Ovary (tissue), 7 donors: ENCODE measurements at regions not wholly inside any gene's neighbourhood (a gene's known extent, or its start where the extent isn't known, plus 50 kb on each side); places are given as distances from the start of the nearest gene placed in this dataset.

Source experiments
- DNase-seq, 5 donors: peaks; one replicate each; pipeline ENCODE4 v3.0.0-alpha.2; 2019 to 2020
- H3K27ac ChIP-seq, 2 donors: fragments of 200-600 bp; one replicate each; pipeline versions ENCODE4 v1.5.1 to v1.8.0; 2019 to 2022
- H3K27me3 ChIP-seq: fragments of 200-600 bp; one replicate; pipeline ENCODE4 v1.8.0; 2022
- H3K36me3 ChIP-seq: fragments of 200-600 bp; sonication (generic); one replicate; pipeline ENCODE4 v1.5.1; 2019
- H3K4me1 ChIP-seq: one replicate; pipeline ENCODE4 v1.8.1; 2013; ENCODE audit warnings: mild to moderate bottlenecking, moderate library complexity; ENCODE audit not compliant: insufficient read depth
- H3K4me3 ChIP-seq: fragments of 200-600 bp; sonication (generic); one replicate; pipeline ENCODE4 v1.5.1; 2017
- H3K9me3 ChIP-seq, 2 donors: fragments of 200-600 bp in 1 of 2; sonication (generic) in 1 of 2; one replicate each; pipeline versions ENCODE4 v1.5.1 to v1.8.1; 2013 to 2019; ENCODE audit warnings: mild to moderate bottlenecking in 1 of 2, moderate library complexity in 1 of 2
- EP300 ChIP-seq: sonication (generic); formaldehyde crosslinking; IDR thresholded peaks from one replicate; pipeline ENCODE4 v1.6.1; 2017; ENCODE audit warnings: antibody characterized with exemption
- POLR2A ChIP-seq: fragments of 450-650 bp; IDR thresholded peaks from one replicate; pipeline ENCODE4 v1.6.1; 2017; ENCODE audit warnings: antibody characterized with exemption, mild to moderate bottlenecking, moderate library complexity
- WGBS, 3 donors: extraction: QIAGEN DNeasy Blood & Tissue Kit in 1 of 3; methylation state at CpG; one replicate each; pipeline versions ENCODE4 v1.1.5 to v1.1.7; 2013 to 2017; 5-methylcytosine and 5-hydroxymethylcytosine counted together
- intact Hi-C, 4 donors: fragments of 100-400 bp; cut with DNase I; formaldehyde crosslinking; loops; one replicate each; pipeline versions ENCODE4 v1.11.0 to v1.15.1; 2022 to 2023
- TF ChIP-seq, protein P1 (sequence below), 3 donors: fragments of 450-650 bp in 2 of 3; fragments of 200-600 bp in 1 of 3; IDR thresholded peaks; one replicate each; pipeline versions ENCODE4 v1.5.1 to v1.8.0; 2016 to 2022; ENCODE audit warnings: antibody characterized with exemption in 3 of 3, mild to moderate bottlenecking in 1 of 3
- donor health status: DM: no; HTN: no; CAD: no; lungs with moderate emphysema.
- donor health status: DM: no; HTN: no; CAD: no.
- donor health status: Bipolar disorder and iron deficiency.
- donor health status: DM: no; HTN: no; CAD: no.
- donor health status: DM: yes; HTN: yes; CAD: no.

DNA sequence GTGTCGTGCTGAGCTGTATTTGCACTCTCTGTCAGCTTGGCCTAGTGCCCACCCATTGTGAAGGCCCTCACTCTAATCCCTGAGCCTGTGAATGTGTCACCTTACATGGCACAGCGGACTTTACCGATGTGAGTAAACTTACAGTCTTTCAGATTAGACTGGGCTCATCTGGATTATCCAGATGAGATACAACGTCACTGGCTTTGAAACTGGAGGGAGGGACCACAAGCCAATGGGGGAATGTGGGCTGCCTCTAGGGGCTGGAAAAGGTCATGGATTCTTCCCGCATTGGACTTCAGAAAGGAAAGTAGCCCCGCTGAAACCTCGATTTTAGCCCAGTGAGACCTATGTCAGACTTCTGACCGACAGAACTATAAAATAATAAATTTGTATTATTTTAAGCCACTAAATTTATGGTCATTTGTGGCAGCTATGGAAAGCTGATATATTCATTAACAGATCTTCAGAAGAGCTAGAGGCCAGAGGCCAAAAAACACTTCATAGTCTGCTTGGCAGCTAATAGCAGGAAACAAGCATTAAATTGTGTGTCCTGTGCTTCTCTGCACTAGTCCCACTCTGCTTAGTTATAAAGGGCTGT lies 139.0 kb upstream of the GAS1 start:
- TF ChIP-seq EP300 (no peak), POLR2A (no peak)
- TF ChIP-seq, protein P1, sequence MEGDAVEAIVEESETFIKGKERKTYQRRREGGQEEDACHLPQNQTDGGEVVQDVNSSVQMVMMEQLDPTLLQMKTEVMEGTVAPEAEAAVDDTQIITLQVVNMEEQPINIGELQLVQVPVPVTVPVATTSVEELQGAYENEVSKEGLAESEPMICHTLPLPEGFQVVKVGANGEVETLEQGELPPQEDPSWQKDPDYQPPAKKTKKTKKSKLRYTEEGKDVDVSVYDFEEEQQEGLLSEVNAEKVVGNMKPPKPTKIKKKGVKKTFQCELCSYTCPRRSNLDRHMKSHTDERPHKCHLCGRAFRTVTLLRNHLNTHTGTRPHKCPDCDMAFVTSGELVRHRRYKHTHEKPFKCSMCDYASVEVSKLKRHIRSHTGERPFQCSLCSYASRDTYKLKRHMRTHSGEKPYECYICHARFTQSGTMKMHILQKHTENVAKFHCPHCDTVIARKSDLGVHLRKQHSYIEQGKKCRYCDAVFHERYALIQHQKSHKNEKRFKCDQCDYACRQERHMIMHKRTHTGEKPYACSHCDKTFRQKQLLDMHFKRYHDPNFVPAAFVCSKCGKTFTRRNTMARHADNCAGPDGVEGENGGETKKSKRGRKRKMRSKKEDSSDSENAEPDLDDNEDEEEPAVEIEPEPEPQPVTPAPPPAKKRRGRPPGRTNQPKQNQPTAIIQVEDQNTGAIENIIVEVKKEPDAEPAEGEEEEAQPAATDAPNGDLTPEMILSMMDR (IDR thresholded peaks at IDR 0.05) = no peak
- no peaks in the 10 kb centered on the region for H3K9me3 ChIP-seq
- H3K27me3 ChIP-seq = no peaks in the 10 kb centered on the region
- no peak overlapping the region for H3K4me3 ChIP-seq
- H3K27ac ChIP-seq = no peak overlapping the region
- DNase-seq = no peak
- WGBS, 3 donors = 81 to 94% (median 91%) methylated on average over 8 of the region's 8 CpGs
- H3K4me1 ChIP-seq = no peaks in the 10 kb centered on the region
- intact Hi-C loops = no loop called here
- no peaks in the 10 kb centered on the region for H3K36me3 ChIP-seq

DNA sequence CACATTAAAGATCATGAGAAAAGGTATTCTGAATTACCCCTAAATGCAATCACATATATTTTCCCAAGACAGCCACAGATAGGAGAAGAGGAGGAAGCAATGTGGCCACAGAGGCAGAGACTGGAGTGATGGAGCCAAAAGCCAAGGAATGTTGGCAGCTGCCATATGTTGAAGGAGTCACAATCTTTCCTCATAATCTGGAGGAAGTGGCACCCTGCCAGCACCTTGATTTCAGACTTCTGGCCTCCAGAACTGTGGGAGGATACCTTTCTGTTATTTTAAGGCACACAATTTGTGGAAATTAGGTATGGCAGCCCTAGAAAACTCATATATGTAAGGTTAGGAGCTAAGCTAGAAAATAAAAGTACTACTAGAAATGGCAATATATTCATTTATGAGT lies 139.9 kb upstream of the GAS1 start:
- Histone ChIP-seq H3K4me1 (no peaks in the 10 kb centered on the region), H3K9me3 (no peaks in the 10 kb centered on the region), H3K4me3 (no peak overlapping the region), H3K27ac (no peak overlapping the region), H3K27me3 (no peaks in the 10 kb centered on the region), H3K36me3 (no peaks in the 10 kb centered on the region)
- no peak for TF ChIP-seq POLR2A
- intact Hi-C loops = no loop called here
- no peak for DNase-seq

DNA sequence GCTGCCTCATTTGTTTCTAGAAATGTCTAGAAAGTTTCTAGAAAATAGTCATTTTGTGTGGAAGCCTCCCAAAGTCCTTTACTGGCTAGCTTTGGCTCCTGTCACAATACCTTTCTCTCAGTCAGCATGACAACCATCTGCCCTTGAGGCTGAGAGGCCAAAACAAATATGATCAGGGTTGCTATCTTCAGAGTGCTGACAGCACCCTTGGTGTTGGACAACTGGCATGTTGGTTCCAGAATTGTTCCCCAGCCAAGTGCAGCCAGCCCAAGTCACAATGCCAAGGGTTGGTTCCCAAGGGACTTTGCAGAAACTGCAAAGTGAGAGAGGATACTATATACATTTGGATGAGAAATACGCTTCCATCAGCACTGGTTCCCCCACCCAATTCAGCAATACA lies 140.9 kb upstream of the GAS1 start:
- TF ChIP-seq, protein P1 (IDR thresholded peaks at IDR 0.05) = no peak
- TF ChIP-seq EP300 (no peak), POLR2A (no peak)
- H3K9me3 ChIP-seq = no peaks in the 10 kb centered on the region
- DNase-seq = no peak
- H3K4me3 ChIP-seq = no peak overlapping the region
- H3K4me1 ChIP-seq = no peaks in the 10 kb centered on the region
- no peaks in the 10 kb centered on the region for H3K36me3 ChIP-seq
- WGBS, 3 donors = 78 to 89% (median 79%) methylated on average over 1 of the region's 1 CpG
- no peaks in the 10 kb centered on the region for H3K27me3 ChIP-seq
- intact Hi-C loops = no loop called here
- no peak overlapping the region for H3K27ac ChIP-seq

DNA sequence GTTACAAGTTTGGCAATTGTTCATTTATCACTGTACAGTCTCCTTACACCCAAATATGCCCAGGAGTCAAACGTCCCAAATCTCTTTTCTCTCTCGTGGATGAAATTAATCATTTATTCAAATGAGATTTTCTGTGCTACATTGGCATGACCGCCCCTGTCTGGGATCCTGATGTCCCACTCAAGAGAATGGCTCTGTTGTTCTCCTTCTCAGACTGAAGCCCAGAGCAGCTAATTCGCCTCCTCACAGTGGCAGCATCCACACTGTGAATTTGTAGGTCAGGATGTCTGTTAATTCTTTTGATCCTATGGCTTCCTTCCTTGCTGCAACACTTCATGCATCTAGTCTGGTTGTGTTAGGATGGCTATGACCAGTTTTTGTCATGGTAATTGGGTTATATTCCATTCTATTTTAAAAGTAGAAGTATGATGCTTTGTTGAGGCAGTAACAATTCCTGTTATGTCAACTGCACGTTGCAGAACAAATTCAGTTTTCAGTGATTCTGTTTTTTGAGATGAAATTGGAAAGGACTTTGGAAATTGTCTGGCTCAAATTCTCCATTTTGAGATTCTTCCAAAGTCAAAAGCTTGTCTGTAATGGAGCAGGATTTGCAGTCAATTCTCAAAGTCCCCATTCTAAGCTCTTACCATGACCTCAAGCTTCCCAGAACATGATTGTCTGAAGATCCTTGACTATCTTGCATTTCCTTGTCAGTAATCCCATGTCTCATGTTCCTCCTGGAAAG lies 141.5 kb upstream of the GAS1 start:
- Histone ChIP-seq H3K27ac (no peak overlapping the region), H3K36me3 (no peaks in the 10 kb centered on the region), H3K27me3 (no peaks in the 10 kb centered on the region), H3K4me1 (no peaks in the 10 kb centered on the region), H3K9me3 (no peaks in the 10 kb centered on the region), H3K4me3 (no peak overlapping the region)
- no peak for TF ChIP-seq EP300
- TF ChIP-seq, protein P1 (IDR thresholded peaks at IDR 0.05) = no peak
- no peak for TF ChIP-seq POLR2A
- DNase-seq = no peak
- intact Hi-C loops = no loop called here
- WGBS, 3 donors = 79 to 87% (median 86%) methylated on average over 5 of the region's 5 CpGs

DNA sequence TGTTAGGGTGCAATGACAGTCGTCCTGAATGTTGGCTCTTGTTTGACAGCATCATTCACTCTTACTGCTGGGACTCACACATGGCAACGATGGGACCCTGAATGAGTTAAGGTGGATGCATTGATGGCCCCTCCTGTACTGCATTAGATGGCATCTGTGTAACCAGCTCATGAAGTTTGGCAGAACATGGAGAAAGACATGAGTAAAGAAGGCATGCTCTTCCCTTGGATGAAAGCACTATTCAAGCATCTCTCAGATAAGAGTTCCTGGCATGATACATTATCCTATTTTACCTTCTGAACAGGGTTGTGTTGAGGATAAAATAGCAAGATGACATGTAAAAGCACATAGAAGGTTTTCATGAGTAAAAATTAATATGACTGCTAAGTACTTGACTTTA lies 142.2 kb upstream of the GAS1 start:
- 56 to 64% (median 60%) methylated on average over 2 of the region's 2 CpGs for WGBS, 3 donors
- DNase-seq = no peak
- H3K27ac ChIP-seq = no peak overlapping the region
- no peaks in the 10 kb centered on the region for H3K36me3 ChIP-seq
- no peaks in the 10 kb centered on the region for H3K9me3 ChIP-seq
- no peaks in the 10 kb centered on the region for H3K27me3 ChIP-seq
- no peak overlapping the region for H3K4me3 ChIP-seq
- intact Hi-C loops = no loop called here
- TF ChIP-seq, protein P1 (IDR thresholded peaks at IDR 0.05) = no peak
- TF ChIP-seq POLR2A (no peak), EP300 (no peak)
- no peaks in the 10 kb centered on the region for H3K4me1 ChIP-seq
